RWPE1 (cell line): ENCODE measurements at regions not wholly inside any gene's neighbourhood (a gene's known extent, or its start where the extent isn't known, plus 50 kb on each side); places are given as distances from the start of the nearest gene placed in this dataset.
"Not testable (repeated sequence)": the region's sequence is repeated elsewhere in the genome, so short reads cannot be mapped to it uniquely, and the experiment has no call there.

Source experiments
- CTCF ChIA-PET: fragments of 350-600 bp; sonication (Branson Sonifier 250); formaldehyde crosslinking; extraction: SDS; loops from one replicate; lab custom pipeline; 2021; lab: Yijun Ruan, JAX
- POLR2A ChIA-PET: fragments of 400-600 bp; formaldehyde crosslinking; extraction: SDS; loops from one replicate; lab custom pipeline; 2020; ENCODE audit warnings: antibody characterized with exemption; ENCODE audit not compliant: low non-redundant PET; lab: Yijun Ruan, JAX
- DNase-seq: peaks from one replicate; pipeline ENCODE4 v3.0.0; 2012; ENCODE audit warnings: low spot score
- H3K27ac ChIP-seq: fragments of 450-650 bp; 2 replicates; pipeline ENCODE4 v1.5.1; 2017
- TF ChIP-seq, protein P1 (sequence below): fragments of 450-650 bp; conservative IDR thresholded peaks from 2 replicates; pipeline ENCODE4 v1.5.1; 2017; ENCODE audit warnings: low read depth, mild to moderate bottlenecking

DNA sequence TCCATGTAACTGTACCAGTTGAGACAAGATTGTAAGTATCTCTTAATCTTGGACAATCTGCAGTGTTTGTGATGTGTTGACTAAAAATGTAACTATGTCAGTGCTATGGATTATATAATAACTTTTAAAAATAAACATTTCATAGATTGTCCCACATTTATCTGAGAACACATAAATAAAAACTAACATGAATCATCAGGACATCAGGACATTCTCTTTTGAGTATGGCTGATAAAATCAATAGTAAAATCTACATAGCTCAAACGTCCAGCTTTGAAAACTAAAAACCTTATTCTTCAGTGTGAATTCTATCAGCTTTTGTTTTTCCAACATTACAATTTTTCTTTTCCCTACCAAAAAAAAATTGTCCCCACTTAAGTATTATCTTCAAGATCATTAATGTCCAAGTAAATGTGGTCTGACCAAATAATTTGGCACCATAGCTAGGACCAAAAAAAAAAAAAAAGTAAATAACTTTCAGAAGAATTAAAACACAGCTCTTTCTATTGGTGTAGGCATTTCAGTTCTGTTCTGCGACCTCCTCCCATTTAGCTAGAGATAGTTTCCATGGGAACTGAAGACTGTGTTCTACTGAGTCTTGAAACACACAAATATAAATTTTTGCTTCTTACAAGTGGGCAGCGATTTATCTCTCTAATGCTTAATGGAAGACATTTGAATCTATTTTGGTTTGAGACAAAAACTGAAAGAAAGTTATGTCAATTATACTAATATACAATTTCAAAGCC is 123.0 kb upstream of the SGCE start:
- POLR2A ChIA-PET = no interaction called here
- TF ChIP-seq, protein P1, sequence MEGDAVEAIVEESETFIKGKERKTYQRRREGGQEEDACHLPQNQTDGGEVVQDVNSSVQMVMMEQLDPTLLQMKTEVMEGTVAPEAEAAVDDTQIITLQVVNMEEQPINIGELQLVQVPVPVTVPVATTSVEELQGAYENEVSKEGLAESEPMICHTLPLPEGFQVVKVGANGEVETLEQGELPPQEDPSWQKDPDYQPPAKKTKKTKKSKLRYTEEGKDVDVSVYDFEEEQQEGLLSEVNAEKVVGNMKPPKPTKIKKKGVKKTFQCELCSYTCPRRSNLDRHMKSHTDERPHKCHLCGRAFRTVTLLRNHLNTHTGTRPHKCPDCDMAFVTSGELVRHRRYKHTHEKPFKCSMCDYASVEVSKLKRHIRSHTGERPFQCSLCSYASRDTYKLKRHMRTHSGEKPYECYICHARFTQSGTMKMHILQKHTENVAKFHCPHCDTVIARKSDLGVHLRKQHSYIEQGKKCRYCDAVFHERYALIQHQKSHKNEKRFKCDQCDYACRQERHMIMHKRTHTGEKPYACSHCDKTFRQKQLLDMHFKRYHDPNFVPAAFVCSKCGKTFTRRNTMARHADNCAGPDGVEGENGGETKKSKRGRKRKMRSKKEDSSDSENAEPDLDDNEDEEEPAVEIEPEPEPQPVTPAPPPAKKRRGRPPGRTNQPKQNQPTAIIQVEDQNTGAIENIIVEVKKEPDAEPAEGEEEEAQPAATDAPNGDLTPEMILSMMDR = no peak
- CTCF ChIA-PET = interaction anchor here (0.6 kb wide), 1 partner anchor 131 kb away, joined by 3 read pairs; no protein-coding TSS in a partner anchor
- no peak for DNase-seq
- no peak overlapping the region for H3K27ac ChIP-seq

DNA sequence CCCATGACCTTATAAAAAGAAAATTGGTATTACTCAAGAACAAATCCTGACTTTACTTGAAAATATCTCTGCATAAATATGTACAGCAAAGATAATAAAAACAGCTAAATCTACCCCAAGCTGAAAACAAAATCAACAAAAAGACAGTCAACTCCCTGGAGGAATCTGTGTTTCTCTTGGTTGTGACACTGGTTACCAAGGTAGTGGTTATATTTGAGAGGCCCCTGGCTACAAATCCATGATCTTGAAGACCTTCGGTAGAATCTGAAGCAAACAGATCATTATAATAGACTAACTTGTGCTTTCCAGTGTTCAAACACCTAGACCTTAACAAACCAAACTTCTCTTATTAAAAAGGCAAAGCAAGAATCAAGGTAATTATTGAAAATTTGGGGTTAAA is 123.9 kb upstream of the SGCE start:
- TF ChIP-seq, protein P1 = no peak
- ChIA-PET CTCF (no interaction called here), POLR2A (no interaction called here)
- H3K27ac ChIP-seq = no peak overlapping the region
- DNase-seq = no peak

DNA sequence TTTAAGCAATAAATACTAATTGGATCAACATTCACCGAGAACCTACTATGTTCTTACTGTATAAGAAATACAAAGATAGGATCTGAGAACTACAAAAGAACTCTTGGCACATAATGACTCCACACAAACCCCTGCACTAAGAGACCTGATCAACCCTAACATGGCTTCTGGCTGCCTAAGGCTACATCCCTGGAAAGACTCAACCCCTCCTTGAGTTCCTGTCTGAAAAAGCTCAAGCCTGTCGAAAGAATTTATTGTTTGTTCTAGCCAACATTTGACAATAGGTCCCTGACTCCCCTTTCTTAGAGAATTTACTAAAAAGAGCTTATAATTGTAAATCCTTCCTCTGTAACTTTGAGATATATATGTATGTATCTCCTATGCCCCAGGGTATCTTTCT is 125.3 kb upstream of the SGCE start:
- ChIA-PET POLR2A (no interaction called here), CTCF (no interaction called here)
- DNase-seq = no peak
- no peak overlapping the region for H3K27ac ChIP-seq
- TF ChIP-seq, protein P1 = no peak

DNA sequence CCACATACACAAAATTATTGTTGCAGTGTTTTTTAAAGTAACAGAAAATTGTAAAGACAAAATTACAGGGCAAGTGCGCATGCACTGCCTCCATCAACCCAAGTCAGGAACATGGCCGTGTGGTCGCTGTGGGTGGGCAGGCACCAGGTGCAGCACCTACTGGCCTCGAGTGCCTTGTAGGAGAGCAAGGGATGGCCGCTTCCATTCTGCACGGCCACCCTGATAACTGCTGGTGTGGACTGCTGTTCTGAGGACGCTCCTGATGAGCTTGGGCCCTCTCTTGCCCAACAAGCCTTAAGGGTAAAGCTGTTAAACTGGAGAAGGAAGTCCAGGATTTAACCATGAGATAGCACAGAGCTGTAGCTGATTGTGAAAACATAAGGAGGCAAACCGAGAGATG is 124.6 kb upstream of the PPP1R9A start:
- TF ChIP-seq, protein P1 = no peak
- H3K27ac ChIP-seq = no peak overlapping the region
- DNase-seq = no peak
- ChIA-PET CTCF (no interaction called here), POLR2A (no interaction called here)

DNA sequence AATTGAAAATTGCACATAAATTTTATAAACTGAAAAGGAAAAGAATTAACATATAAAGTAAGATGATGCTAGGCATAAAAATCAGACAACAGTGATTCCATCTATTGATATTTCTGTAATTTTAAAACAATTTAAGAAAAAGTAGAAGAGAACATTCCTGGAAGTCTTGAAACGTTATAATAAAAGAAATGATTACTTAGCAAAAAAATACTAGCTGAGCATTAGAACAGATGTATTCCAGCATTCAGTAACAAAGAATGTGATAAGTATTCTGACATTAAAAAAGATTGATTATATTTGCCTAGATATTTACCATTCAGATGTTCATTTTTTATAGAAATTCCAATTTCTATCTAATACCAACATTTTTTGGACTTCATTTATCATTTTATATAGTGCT is 120.1 kb upstream of the PPP1R9A start:
- TF ChIP-seq, protein P1 = no peak
- POLR2A ChIA-PET = no interaction called here
- no peak overlapping the region for H3K27ac ChIP-seq
- CTCF ChIA-PET = no interaction called here
- DNase-seq = no peak

DNA sequence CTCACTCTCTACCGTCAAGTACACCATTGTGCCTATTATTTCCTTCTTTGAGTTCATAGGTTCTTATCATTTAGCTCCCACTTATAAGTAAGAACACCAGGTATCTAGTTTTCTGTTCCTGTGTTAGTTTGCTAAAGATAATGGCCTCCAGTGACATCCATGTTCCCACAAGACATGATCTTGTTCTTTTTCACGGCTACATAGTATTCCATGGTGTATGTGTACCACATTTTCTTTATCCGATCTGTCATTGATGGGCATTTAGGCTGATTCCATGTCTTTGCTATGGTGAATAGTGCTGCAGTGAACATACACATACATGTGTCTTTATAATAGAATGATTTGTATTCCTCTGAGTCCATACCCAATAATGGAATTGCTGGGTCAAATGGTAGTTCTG is 119.0 kb upstream of the PPP1R9A start:
- H3K27ac ChIP-seq, CTCF ChIA-PET, POLR2A ChIA-PET, DNase-seq: not testable (repeated sequence)

DNA sequence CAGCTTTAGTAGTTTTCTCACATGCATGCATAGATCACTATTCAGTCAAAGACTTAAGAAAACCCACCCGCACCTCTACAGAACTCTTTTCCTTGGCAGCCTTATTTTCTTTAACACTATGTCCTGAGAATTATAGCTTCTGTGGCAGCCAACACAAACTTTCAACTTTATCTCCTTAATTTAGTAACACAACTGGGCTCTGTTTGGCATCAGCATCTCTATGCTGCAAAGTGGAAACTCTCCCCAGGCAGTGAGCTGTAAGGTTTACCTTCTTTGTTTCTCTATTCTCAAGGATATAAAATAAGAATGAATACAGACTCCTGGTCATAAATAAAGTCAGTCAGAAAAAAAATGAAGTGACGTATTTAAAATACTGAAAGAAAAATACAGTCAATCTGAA is 115.2 kb upstream of the PPP1R9A start:
- H3K27ac ChIP-seq = no peak overlapping the region
- ChIA-PET POLR2A (no interaction called here), CTCF (no interaction called here)
- TF ChIP-seq, protein P1 = no peak
- no peak for DNase-seq

DNA sequence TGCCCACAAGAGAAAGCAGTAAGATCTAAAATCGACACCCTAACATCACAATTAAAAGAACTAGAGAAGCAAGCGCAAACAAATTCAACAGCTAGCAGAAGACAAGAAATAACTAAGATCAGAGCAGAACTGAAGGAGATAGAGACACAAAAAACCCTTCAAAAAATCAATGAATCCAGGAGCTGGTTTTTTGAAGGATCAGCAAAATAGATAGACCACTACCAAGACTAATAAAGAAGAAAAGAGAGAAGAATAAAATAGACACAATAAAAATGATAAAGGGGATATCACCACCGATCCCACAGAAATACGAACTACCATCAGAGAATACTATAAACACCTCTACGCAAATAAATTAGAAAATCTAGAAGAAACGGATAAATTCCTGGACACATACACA is 110.0 kb upstream of the PPP1R9A start:
- CTCF ChIA-PET, DNase-seq, POLR2A ChIA-PET, H3K27ac ChIP-seq: not testable (repeated sequence)
